ENCODE measurements at regions not wholly inside any gene's neighbourhood (a gene's known extent, or its start where the extent isn't known, plus 50 kb on each side); places are given as distances from the start of the nearest gene placed in this dataset.

DNA sequence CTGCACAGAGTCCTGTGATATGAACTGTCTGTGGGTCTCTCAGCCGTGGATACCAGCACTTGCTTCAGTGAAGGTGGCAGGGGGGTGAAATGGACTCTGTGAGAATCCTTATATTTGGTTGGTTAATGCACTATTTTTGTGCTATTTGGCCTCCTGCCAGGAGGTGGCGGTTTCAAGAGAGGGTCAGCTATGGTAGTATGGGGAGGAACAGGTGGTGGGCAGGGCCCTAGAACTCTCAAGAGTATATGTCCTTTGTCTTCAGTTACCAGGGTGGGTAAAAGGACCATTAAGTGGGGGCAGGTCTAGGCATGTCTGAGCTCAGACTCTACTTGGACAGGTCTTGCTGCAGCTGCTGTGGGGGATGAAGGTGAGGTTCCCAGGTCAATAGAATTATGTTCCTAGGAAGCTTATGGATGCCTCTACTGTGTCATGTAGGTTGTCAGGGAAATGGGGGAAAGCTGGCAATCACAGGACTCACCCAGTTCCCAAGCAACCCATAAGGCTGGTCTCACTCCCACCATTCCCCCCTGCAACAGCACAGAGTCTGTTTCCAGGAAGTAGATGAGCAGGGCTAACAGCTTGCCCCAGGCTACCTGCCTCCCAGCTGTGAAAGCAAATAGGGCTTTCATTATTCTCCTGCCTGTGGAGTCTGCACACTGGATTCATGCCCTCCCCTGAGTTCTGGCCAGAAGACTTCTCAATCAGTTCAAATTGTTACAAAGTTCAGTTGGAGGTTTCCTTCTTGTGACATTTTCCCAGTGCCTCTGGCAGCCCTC lies 56.8 kb upstream of the PHIP start:
- WGBS (ENCODE audit: missing lambda C conversion rate): 38% methylated on average over 2 of the region's 2 CpGs
- no peak overlapping the region for H3K4me3 ChIP-seq
- no peak for DNase-seq (ENCODE audit: low read depth in 1 of 2, low spot score in 1 of 2)
- TF ChIP-seq EHF (CRISPR knock-in tag; IDR thresholded peaks at IDR 0.05) (no peak), ZC3H11A (IDR thresholded peaks at IDR 0.05) (no peak), HEYL (CRISPR knock-in tag; IDR thresholded peaks at IDR 0.05) (no peak), MAZ (IDR thresholded peaks at IDR 0.05; ENCODE audit: borderline replicate concordance, low read depth, low read length) (no peak), CBX2 (IDR thresholded peaks at IDR 0.05; ENCODE audit: borderline replicate concordance, low read depth) (no peak), RNF2 (IDR thresholded peaks at IDR 0.05; ENCODE audit: borderline replicate concordance, low read depth) (no peak), MAFK (IDR thresholded peaks at IDR 0.05; ENCODE audit: partially characterized antibody) (no peak), EHMT2 (IDR thresholded peaks at IDR 0.05; ENCODE audit: low read depth) (no peak)
- TF ChIP-seq, protein P1, sequence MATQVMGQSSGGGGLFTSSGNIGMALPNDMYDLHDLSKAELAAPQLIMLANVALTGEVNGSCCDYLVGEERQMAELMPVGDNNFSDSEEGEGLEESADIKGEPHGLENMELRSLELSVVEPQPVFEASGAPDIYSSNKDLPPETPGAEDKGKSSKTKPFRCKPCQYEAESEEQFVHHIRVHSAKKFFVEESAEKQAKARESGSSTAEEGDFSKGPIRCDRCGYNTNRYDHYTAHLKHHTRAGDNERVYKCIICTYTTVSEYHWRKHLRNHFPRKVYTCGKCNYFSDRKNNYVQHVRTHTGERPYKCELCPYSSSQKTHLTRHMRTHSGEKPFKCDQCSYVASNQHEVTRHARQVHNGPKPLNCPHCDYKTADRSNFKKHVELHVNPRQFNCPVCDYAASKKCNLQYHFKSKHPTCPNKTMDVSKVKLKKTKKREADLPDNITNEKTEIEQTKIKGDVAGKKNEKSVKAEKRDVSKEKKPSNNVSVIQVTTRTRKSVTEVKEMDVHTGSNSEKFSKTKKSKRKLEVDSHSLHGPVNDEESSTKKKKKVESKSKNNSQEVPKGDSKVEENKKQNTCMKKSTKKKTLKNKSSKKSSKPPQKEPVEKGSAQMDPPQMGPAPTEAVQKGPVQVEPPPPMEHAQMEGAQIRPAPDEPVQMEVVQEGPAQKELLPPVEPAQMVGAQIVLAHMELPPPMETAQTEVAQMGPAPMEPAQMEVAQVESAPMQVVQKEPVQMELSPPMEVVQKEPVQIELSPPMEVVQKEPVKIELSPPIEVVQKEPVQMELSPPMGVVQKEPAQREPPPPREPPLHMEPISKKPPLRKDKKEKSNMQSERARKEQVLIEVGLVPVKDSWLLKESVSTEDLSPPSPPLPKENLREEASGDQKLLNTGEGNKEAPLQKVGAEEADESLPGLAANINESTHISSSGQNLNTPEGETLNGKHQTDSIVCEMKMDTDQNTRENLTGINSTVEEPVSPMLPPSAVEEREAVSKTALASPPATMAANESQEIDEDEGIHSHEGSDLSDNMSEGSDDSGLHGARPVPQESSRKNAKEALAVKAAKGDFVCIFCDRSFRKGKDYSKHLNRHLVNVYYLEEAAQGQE (IDR thresholded peaks at IDR 0.05): no peak
- TF ChIP-seq, protein P2, sequence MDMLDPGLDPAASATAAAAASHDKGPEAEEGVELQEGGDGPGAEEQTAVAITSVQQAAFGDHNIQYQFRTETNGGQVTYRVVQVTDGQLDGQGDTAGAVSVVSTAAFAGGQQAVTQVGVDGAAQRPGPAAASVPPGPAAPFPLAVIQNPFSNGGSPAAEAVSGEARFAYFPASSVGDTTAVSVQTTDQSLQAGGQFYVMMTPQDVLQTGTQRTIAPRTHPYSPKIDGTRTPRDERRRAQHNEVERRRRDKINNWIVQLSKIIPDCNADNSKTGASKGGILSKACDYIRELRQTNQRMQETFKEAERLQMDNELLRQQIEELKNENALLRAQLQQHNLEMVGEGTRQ (IDR thresholded peaks at IDR 0.05): no peak
- H3K4me1 ChIP-seq: no peaks in the 10 kb centered on the region
- no peak overlapping the region for H3K27ac ChIP-seq
- POLR2A ChIA-PET: no interaction called here
- no peaks in the 10 kb centered on the region for H3K9me3 ChIP-seq
- ATAC-seq: no peak
- H3K4me2 ChIP-seq: no peak overlapping the region
- CTCF ChIA-PET: no interaction called here
- no peak for FAIRE-seq

DNA sequence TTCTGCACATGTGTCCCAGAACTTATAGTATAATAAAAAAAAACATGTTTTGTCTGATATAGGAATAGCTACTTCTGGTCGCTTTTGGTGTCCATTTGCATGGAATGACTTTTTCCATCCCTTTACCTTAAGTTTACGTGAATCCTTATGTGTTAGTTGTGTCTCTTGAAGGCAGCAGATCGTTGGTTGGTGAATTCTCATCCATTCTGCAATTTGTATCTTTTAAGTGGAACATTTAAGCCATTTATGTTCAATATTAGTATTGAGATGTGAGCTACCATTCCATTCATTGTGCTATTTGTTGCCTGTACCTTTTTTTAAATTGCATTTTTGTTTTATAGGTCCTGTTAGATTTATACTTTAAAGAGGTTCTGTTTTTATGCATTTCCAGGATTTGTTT lies 55.1 kb upstream of the PHIP start:
- no peak for TF ChIP-seq HEYL (CRISPR knock-in tag; IDR thresholded peaks at IDR 0.05)
- TF ChIP-seq CHD2 (IDR thresholded peaks at IDR 0.05; ENCODE audit: low read length, partially characterized antibody): no peak
- TF ChIP-seq MYC (IDR thresholded peaks at IDR 0.05; ENCODE audit: borderline replicate concordance, low read length): no peak
- no peak for TF ChIP-seq NPAS2 (CRISPR knock-in tag; IDR thresholded peaks at IDR 0.05; ENCODE audit: borderline replicate concordance)
- TF ChIP-seq, protein P2 (IDR thresholded peaks at IDR 0.05): no peak
- no peak for TF ChIP-seq RFX5 (IDR thresholded peaks at IDR 0.05)
- TF ChIP-seq, protein P1 (IDR thresholded peaks at IDR 0.05): no peak
- TF ChIP-seq, protein P3, sequence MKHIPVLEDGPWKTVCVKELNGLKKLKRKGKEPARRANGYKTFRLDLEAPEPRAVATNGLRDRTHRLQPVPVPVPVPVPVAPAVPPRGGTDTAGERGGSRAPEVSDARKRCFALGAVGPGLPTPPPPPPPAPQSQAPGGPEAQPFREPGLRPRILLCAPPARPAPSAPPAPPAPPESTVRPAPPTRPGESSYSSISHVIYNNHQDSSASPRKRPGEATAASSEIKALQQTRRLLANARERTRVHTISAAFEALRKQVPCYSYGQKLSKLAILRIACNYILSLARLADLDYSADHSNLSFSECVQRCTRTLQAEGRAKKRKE (CRISPR knock-in tag; IDR thresholded peaks at IDR 0.05; ENCODE audit: low read depth): no peak
- no peak for TF ChIP-seq CEBPB (IDR thresholded peaks at IDR 0.05)
- no peak for TF ChIP-seq EHF (CRISPR knock-in tag; IDR thresholded peaks at IDR 0.05)
- TF ChIP-seq MAFK (IDR thresholded peaks at IDR 0.05; ENCODE audit: partially characterized antibody): no peak
- no peak for TF ChIP-seq POLR2AphosphoS2 (conservative IDR thresholded peaks at IDR 0.05; ENCODE audit: low read length)
- TF ChIP-seq BHLHE40 (IDR thresholded peaks at IDR 0.05; ENCODE audit: low read depth, low read length): no peak
- no peak for TF ChIP-seq ZC3H11A (IDR thresholded peaks at IDR 0.05)
- TF ChIP-seq KDM1A (IDR thresholded peaks at IDR 0.05; ENCODE audit: low read depth): no peak
- TF ChIP-seq MAZ (IDR thresholded peaks at IDR 0.05; ENCODE audit: borderline replicate concordance, low read depth, low read length): no peak
- TF ChIP-seq, protein P4, sequence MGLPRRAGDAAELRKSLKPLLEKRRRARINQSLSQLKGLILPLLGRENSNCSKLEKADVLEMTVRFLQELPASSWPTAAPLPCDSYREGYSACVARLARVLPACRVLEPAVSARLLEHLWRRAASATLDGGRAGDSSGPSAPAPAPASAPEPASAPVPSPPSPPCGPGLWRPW (IDR thresholded peaks at IDR 0.05): no peak
- no peak for TF ChIP-seq HOXB13 (CRISPR knock-in tag; IDR thresholded peaks at IDR 0.05; ENCODE audit: low read depth)
- no peak for TF ChIP-seq EP300 (IDR thresholded peaks at IDR 0.05)
- no peak for TF ChIP-seq HOXA7 (CRISPR knock-in tag; IDR thresholded peaks at IDR 0.05)
- WGBS (ENCODE audit: missing lambda C conversion rate): 29% methylated on average over 3 of the region's 3 CpGs
- ChIA-PET POLR2A (interaction anchor here (0.7 kb wide), 1 partner anchor 56 kb away, joined by 3 read pairs; the partner anchor contains the start of gene PHIP), CTCF (no interaction called here)
- no peak overlapping the region for H3K4me2 ChIP-seq
- no peak overlapping the region for H3K27ac ChIP-seq
- no peaks in the 10 kb centered on the region for H3K9me3 ChIP-seq
- no peak for DNase-seq (ENCODE audit: low read depth in 1 of 2, low spot score in 1 of 2)
- ATAC-seq: no peak
- no peaks in the 10 kb centered on the region for H3K4me1 ChIP-seq
- no peak overlapping the region for H3K4me3 ChIP-seq
- FAIRE-seq: no peak

Data from A549 (cell line).